HepG2 (cell line): ENCODE measurements at regions not wholly inside any gene's neighbourhood (a gene's known extent, or its start where the extent isn't known, plus 50 kb on each side); places are given as distances from the start of the nearest gene placed in this dataset.

Experiments used
- AGO1 ChIP-seq: fragments of 200-400 bp; formaldehyde crosslinking; IDR thresholded peaks from 2 replicates; pipeline ENCODE4 v1.6.1; 2017; ENCODE audit warnings: mild to moderate bottlenecking, low read depth, low read length, moderate library complexity; ENCODE audit not compliant: poor library complexity, severe bottlenecking
- ARID5B ChIP-seq: IDR thresholded peaks from 2 replicates; pipeline ENCODE4 v1.4.0; 2020; ENCODE audit warnings: mild to moderate bottlenecking, missing genetic modification reagents
- ERF ChIP-seq: IDR thresholded peaks from 2 replicates; pipeline ENCODE4 v1.6.1; 2018; ENCODE audit warnings: missing biosample characterization, missing genetic modification reagents
- FOXM1 ChIP-seq: sonication (generic); formaldehyde crosslinking; IDR thresholded peaks from 2 replicates; pipeline ENCODE4 v1.5.0; 2020; ENCODE audit warnings: missing genetic modification reagents
- HNF4A ChIP-seq: sonication (generic); formaldehyde crosslinking; IDR thresholded peaks from 2 replicates; pipeline ENCODE4 v1.4.0; 2020; ENCODE audit warnings: missing genetic modification reagents
- HNF4G ChIP-seq, 2 experiments: sonication (generic) in 1 of 2; formaldehyde crosslinking in 1 of 2; IDR thresholded peaks; 2 replicates each; pipeline versions ENCODE4 v1.4.0 to v1.6.1; 2011 to 2020; ENCODE audit warnings: borderline replicate concordance in 2 of 2, low read depth in 2 of 2, mild to moderate bottlenecking in 2 of 2, low read length in 1 of 2, missing genetic modification reagents in 1 of 2, moderate library complexity in 1 of 2
- KMT2A ChIP-seq: sonication (generic); formaldehyde crosslinking; IDR thresholded peaks from 2 replicates; pipeline ENCODE4 v1.4.0; 2020; ENCODE audit warnings: missing genetic modification reagents
- NCOR1 ChIP-seq: fragments of 200-600 bp; sonication (generic); IDR thresholded peaks from 2 replicates; pipeline ENCODE4 v1.7.0; 2017; ENCODE audit warnings: antibody characterized with exemption, low read length, borderline replicate concordance
- NR2C2 ChIP-seq: sonication (generic); formaldehyde crosslinking; IDR thresholded peaks from 2 replicates; pipeline ENCODE4 v1.4.0; 2020; ENCODE audit warnings: missing genetic modification reagents, mild to moderate bottlenecking, moderate library complexity, borderline replicate concordance
- NR2F1 ChIP-seq, 2 experiments: fragments of 450-650 bp in 1 of 2; formaldehyde crosslinking in 1 of 2; IDR thresholded peaks; 2 replicates each; pipeline versions ENCODE4 v1.5.0 to v1.6.1; 2016 to 2020; ENCODE audit warnings: mild to moderate bottlenecking in 1 of 2, missing compliant biosample characterization in 1 of 2, missing genetic modification reagents in 1 of 2, moderate library complexity in 1 of 2
- NR2F6 ChIP-seq, 2 experiments: IDR thresholded peaks; 2 replicates each; pipeline ENCODE4 v1.6.1; 2016; ENCODE audit warnings: antibody characterized with exemption in 1 of 2, mild to moderate bottlenecking in 1 of 2
- THAP7 ChIP-seq: sonication (generic); formaldehyde crosslinking; IDR thresholded peaks from 2 replicates; pipeline ENCODE4 v1.8.1; 2023; ENCODE audit warnings: mild to moderate bottlenecking, missing genetic modification reagents
- ZBTB1 ChIP-seq: sonication (generic); formaldehyde crosslinking; IDR thresholded peaks from 2 replicates; pipeline ENCODE4 v1.4.0; 2020; ENCODE audit warnings: missing genetic modification reagents, borderline replicate concordance
- ZBTB49 ChIP-seq: sonication (generic); formaldehyde crosslinking; IDR thresholded peaks from 2 replicates; pipeline ENCODE4 v1.4.0; 2020; ENCODE audit warnings: missing genetic modification reagents, borderline replicate concordance
- ZNF33A ChIP-seq: sonication (generic); formaldehyde crosslinking; IDR thresholded peaks from 2 replicates; pipeline ENCODE4 v1.5.1; 2020; ENCODE audit warnings: missing genetic modification reagents, mild to moderate bottlenecking, moderate library complexity, borderline replicate concordance
- ZNF761 ChIP-seq: sonication (generic); formaldehyde crosslinking; conservative IDR thresholded peaks from 2 replicates; pipeline ENCODE4 v1.4.0; 2020; ENCODE audit warnings: mild to moderate bottlenecking, missing genetic modification reagents

GRCh38 chr6:12436683-12437082 lies 146.5 kb downstream of the EDN1 start (continued):
- peak; percentile 51 for TF ChIP-seq ARID5B (CRISPR knock-in tag)
- TF ChIP-seq NCOR1 = peak; percentile 44; the same call in 1 of the 2 replicates
- no peak for TF ChIP-seq ZBTB1 (CRISPR knock-in tag)
- TF ChIP-seq HNF4G (IDR thresholded peaks at IDR 0.05; ENCODE audit: borderline replicate concordance, low read depth, low read length) = peak; percentile 62
- TF ChIP-seq HNF4G (CRISPR knock-in tag; IDR thresholded peaks at IDR 0.05; ENCODE audit: borderline replicate concordance, low read depth) = no peak; the same call in 1 of the 2 replicates
- no peak for TF ChIP-seq ZNF761
- TF ChIP-seq FOXM1 (CRISPR knock-in tag) = no peak
- TF ChIP-seq AGO1 = no peak
- TF ChIP-seq THAP7 = no peak
- TF ChIP-seq HNF4A (CRISPR knock-in tag) = peak; percentile 90
- TF ChIP-seq ERF (CRISPR knock-in tag) = no peak
- TF ChIP-seq KMT2A (CRISPR knock-in tag) = no peak
- TF ChIP-seq ZNF33A (CRISPR knock-in tag) = 0 out of 2 replicates have a peak, but pooled peaks have one; percentile 75
- TF ChIP-seq ZBTB49 = no peak
- TF ChIP-seq NR2F6 (IDR thresholded peaks at IDR 0.05) = peak; percentile 71
- TF ChIP-seq NR2F6 (CRISPR knock-in tag; IDR thresholded peaks at IDR 0.05) = peak; percentile 44; the same call in 1 of the 2 replicates
- peak; percentile 45 for TF ChIP-seq NR2C2 (CRISPR knock-in tag)
- peak; percentile 44 to 59; a peak in 1 of 4 replicates for TF ChIP-seq NR2F1 (CRISPR knock-in tag; IDR thresholded peaks at IDR 0.05)
